ENCODE measurements at regions not wholly inside any gene's neighbourhood (a gene's known extent, or its start where the extent isn't known, plus 50 kb on each side); places are given as distances from the start of the nearest gene placed in this dataset.

DNA sequence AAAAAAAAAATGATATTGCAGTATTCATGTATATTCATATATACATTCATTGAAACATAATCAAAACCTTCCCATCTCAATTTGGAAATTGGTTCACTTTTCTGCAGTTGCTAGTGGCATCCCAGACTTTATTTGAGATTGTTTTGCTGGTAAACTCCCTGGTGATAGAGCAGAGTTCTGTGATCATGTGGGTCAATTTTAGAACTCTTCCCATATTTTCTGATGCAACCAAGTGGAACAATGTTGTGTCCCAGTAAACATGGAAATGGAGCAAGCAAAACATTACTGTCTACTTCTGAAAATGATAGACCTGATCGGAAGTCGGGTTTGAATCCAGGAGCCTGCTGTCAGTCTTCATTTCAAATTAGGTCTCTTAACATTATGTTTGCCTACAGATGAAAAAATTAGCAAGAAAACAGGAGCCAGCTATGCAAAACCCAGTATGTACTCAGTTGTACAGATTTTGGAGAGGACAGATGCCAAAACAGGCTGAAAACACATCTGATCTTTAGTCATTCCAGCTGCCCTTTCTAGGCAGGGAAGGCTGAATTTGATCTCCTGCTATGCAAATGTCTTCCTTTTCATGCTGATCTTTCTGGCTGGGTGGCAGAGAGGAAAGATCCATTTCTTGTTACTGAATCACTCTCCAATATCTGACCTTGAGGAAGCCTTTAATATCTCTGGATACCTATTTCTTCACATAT lies 786.6 kb upstream of the SOX9 start:
- TF ChIP-seq EP300 (IDR thresholded peaks at IDR 0.05; ENCODE audit: borderline replicate concordance), result no peak
- no peak for TF ChIP-seq EGR1 (IDR thresholded peaks at IDR 0.05)
- TF ChIP-seq FOXM1 (IDR thresholded peaks at IDR 0.05; ENCODE audit: borderline replicate concordance, low read depth), result no peak
- TF ChIP-seq CEBPB (IDR thresholded peaks at IDR 0.05), result no peak
- TF ChIP-seq, protein P1, sequence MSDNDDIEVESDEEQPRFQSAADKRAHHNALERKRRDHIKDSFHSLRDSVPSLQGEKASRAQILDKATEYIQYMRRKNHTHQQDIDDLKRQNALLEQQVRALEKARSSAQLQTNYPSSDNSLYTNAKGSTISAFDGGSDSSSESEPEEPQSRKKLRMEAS (IDR thresholded peaks at IDR 0.05), result no peak
- TF ChIP-seq, protein P2, sequence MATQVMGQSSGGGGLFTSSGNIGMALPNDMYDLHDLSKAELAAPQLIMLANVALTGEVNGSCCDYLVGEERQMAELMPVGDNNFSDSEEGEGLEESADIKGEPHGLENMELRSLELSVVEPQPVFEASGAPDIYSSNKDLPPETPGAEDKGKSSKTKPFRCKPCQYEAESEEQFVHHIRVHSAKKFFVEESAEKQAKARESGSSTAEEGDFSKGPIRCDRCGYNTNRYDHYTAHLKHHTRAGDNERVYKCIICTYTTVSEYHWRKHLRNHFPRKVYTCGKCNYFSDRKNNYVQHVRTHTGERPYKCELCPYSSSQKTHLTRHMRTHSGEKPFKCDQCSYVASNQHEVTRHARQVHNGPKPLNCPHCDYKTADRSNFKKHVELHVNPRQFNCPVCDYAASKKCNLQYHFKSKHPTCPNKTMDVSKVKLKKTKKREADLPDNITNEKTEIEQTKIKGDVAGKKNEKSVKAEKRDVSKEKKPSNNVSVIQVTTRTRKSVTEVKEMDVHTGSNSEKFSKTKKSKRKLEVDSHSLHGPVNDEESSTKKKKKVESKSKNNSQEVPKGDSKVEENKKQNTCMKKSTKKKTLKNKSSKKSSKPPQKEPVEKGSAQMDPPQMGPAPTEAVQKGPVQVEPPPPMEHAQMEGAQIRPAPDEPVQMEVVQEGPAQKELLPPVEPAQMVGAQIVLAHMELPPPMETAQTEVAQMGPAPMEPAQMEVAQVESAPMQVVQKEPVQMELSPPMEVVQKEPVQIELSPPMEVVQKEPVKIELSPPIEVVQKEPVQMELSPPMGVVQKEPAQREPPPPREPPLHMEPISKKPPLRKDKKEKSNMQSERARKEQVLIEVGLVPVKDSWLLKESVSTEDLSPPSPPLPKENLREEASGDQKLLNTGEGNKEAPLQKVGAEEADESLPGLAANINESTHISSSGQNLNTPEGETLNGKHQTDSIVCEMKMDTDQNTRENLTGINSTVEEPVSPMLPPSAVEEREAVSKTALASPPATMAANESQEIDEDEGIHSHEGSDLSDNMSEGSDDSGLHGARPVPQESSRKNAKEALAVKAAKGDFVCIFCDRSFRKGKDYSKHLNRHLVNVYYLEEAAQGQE (IDR thresholded peaks at IDR 0.05; ENCODE audit: low read depth), result no peak
- TF ChIP-seq, protein P3, sequence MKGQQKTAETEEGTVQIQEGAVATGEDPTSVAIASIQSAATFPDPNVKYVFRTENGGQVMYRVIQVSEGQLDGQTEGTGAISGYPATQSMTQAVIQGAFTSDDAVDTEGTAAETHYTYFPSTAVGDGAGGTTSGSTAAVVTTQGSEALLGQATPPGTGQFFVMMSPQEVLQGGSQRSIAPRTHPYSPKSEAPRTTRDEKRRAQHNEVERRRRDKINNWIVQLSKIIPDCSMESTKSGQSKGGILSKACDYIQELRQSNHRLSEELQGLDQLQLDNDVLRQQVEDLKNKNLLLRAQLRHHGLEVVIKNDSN (IDR thresholded peaks at IDR 0.05), result no peak
- no peak for TF ChIP-seq TAF1 (IDR thresholded peaks at IDR 0.05; ENCODE audit: low read depth)
- no peak for TF ChIP-seq TCF12 (IDR thresholded peaks at IDR 0.05; ENCODE audit: low read depth)
- no peak for TF ChIP-seq ZBTB7A (IDR thresholded peaks at IDR 0.05; ENCODE audit: low read depth)
- TF ChIP-seq CREB1 (IDR thresholded peaks at IDR 0.05; ENCODE audit: low read depth), result no peak
- TF ChIP-seq TEAD4 (IDR thresholded peaks at IDR 0.05), result no peak

DNA sequence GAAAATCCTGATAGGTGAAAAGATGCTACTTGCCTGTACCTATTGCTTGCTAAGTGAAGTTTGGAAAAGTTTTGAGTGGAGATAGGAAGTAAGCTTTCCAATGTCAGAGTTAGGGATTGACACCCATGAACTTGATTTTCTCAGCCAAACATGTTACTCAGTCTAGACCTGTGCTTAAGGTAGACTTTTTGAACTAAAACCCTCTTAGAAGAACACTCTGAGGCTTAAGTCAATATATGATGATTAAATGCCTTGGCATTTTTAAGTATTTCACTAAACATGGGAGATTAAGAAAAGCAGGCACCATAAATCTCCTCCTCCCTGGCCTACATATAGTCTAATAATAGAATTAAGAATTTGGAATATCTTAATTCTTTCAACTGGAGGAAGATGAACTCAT lies 785.6 kb upstream of the SOX9 start:
- TF ChIP-seq, protein P2 (IDR thresholded peaks at IDR 0.05; ENCODE audit: low read depth), result no peak
- TF ChIP-seq CREB1 (IDR thresholded peaks at IDR 0.05; ENCODE audit: low read depth) (no peak), ZBTB7A (IDR thresholded peaks at IDR 0.05; ENCODE audit: low read depth) (no peak), EP300 (IDR thresholded peaks at IDR 0.05; ENCODE audit: borderline replicate concordance) (no peak), YY1 (IDR thresholded peaks at IDR 0.05; ENCODE audit: low read depth) (no peak), NFIC (IDR thresholded peaks at IDR 0.05) (no peak), FOXM1 (IDR thresholded peaks at IDR 0.05; ENCODE audit: borderline replicate concordance, low read depth) (no peak), TEAD4 (IDR thresholded peaks at IDR 0.05) (no peak), RAD21 (IDR thresholded peaks at IDR 0.05; ENCODE audit: low read depth) (no peak), CEBPB (IDR thresholded peaks at IDR 0.05) (no peak)
- TF ChIP-seq, protein P3 (IDR thresholded peaks at IDR 0.05), result no peak

DNA sequence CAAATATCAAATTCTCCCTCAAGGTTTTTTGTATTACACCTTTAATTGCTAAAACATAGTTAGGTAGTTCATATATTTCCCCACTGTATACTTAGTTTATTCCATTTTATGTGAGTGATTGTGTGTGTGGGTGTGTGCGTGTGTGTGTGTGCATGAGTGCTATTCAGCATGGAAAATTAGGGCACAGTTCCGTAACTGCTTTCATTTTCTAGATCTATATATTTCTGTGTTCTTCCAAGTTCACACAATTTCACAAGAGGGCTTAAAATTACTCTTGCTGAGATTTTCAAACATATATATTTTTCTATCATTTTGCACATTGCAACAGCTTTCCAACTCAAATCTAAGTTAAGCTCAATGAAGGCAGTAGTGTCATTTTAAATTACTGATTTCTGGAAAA lies 782.9 kb upstream of the SOX9 start:
- no peak for TF ChIP-seq FOXM1 (IDR thresholded peaks at IDR 0.05; ENCODE audit: borderline replicate concordance, low read depth)
- TF ChIP-seq RAD21 (IDR thresholded peaks at IDR 0.05; ENCODE audit: low read depth), result no peak
- no peak for TF ChIP-seq EP300 (IDR thresholded peaks at IDR 0.05; ENCODE audit: borderline replicate concordance)
- no peak for TF ChIP-seq YY1 (IDR thresholded peaks at IDR 0.05; ENCODE audit: low read depth)
- TF ChIP-seq ZBTB7A (IDR thresholded peaks at IDR 0.05; ENCODE audit: low read depth), result no peak
- TF ChIP-seq NFIC (IDR thresholded peaks at IDR 0.05), result no peak
- no peak for TF ChIP-seq TEAD4 (IDR thresholded peaks at IDR 0.05)

DNA sequence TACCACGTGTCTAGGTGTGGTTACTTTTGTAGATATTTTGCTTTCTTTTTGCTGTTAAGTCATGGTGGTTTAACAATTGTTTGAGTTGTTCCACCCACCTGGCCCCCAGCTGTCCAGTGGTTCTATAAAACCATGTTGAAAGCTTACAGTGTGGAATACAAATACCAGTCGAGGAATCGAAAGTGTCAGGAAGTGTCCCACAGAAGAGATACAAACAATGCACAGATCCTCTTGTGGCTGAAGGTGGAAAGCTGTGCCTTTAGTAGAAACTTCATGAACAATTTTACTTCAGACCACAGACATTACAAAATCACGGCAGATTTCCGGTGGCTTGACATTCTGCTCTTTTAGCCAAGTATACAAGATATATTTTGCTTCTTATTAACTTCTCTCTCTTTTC lies 782.4 kb upstream of the SOX9 start:
- TF ChIP-seq, protein P1 (IDR thresholded peaks at IDR 0.05), result no peak
- TF ChIP-seq NFIC (IDR thresholded peaks at IDR 0.05) (no peak), TAF1 (IDR thresholded peaks at IDR 0.05; ENCODE audit: low read depth) (no peak), FOXM1 (IDR thresholded peaks at IDR 0.05; ENCODE audit: borderline replicate concordance, low read depth) (no peak), TCF12 (IDR thresholded peaks at IDR 0.05; ENCODE audit: low read depth) (no peak), TEAD4 (IDR thresholded peaks at IDR 0.05) (no peak), RAD21 (IDR thresholded peaks at IDR 0.05; ENCODE audit: low read depth) (no peak), CEBPB (IDR thresholded peaks at IDR 0.05) (no peak), EP300 (IDR thresholded peaks at IDR 0.05; ENCODE audit: borderline replicate concordance) (no peak), ZBTB7A (IDR thresholded peaks at IDR 0.05; ENCODE audit: low read depth) (no peak)

DNA sequence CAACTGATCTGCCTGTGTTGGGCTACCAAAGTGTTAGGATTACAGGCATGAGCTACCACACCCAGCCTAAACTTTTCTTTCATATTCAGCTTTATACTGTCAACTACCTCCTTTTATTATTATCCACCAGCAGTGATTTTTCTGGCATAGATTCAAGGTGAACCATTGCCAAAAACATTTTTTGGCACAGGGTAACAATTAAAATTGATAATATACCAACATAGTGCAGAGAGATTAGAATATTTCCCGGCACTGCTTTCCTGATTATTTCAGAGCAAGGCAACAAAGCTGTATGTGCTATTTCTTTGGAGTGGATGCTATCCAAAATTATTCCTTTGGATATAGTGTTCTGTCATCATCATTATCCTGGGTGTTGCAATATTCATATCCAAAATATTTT lies 781.6 kb upstream of the SOX9 start:
- TF ChIP-seq TEAD4 (IDR thresholded peaks at IDR 0.05) (no peak), FOXM1 (IDR thresholded peaks at IDR 0.05; ENCODE audit: borderline replicate concordance, low read depth) (no peak), CREB1 (IDR thresholded peaks at IDR 0.05; ENCODE audit: low read depth) (no peak), ZBTB7A (IDR thresholded peaks at IDR 0.05; ENCODE audit: low read depth) (no peak), YY1 (IDR thresholded peaks at IDR 0.05; ENCODE audit: low read depth) (no peak), TAF1 (IDR thresholded peaks at IDR 0.05; ENCODE audit: low read depth) (no peak), CEBPB (IDR thresholded peaks at IDR 0.05) (no peak), EP300 (IDR thresholded peaks at IDR 0.05; ENCODE audit: borderline replicate concordance) (no peak), RAD21 (IDR thresholded peaks at IDR 0.05; ENCODE audit: low read depth) (no peak), TCF12 (IDR thresholded peaks at IDR 0.05; ENCODE audit: low read depth) (no peak)
- TF ChIP-seq, protein P1 (IDR thresholded peaks at IDR 0.05), result no peak
